ENCODE measurements at regions not wholly inside any gene's neighbourhood (a gene's known extent, or its start where the extent isn't known, plus 50 kb on each side); places are given as distances from the start of the nearest gene placed in this dataset.

GRCh38 chr20:52722926-52723688 is 249.1 kb upstream of the TSHZ2 start:
- no peak for DNase-seq

GRCh38 chr20:52708137-52708536 is 264.0 kb upstream of the TSHZ2 start:
- DNase-seq = no peak

- DNase-seq = no peak
Measured at GRCh38 chr20:52704553-52704952, 267.6 kb upstream of the TSHZ2 start.

- DNase-seq = no peak
Measured at GRCh38 chr20:52688345-52688744, 283.8 kb upstream of the TSHZ2 start.

- no peak for DNase-seq
Measured at GRCh38 chr20:52684905-52685304, 287.3 kb upstream of the TSHZ2 start.

- no peak for DNase-seq
Measured at GRCh38 chr20:52684176-52684575, 288.0 kb upstream of the TSHZ2 start.

GRCh38 chr20:52683761-52684160 is 288.4 kb upstream of the TSHZ2 start:
- DNase-seq = no peak

GRCh38 chr20:52682237-52682636 is 289.9 kb upstream of the TSHZ2 start:
- no peak for DNase-seq

- DNase-seq = no peak
Measured at GRCh38 chr20:52681288-52681687, 290.9 kb upstream of the TSHZ2 start.

GRCh38 chr20:52677216-52677615 is 294.9 kb upstream of the TSHZ2 start:
- DNase-seq = no peak

- no peak for DNase-seq
Measured at GRCh38 chr20:52676283-52676995, 295.7 kb upstream of the TSHZ2 start.

GRCh38 chr20:52675375-52675774 is 296.8 kb upstream of the TSHZ2 start:
- DNase-seq = no peak

- no peak for DNase-seq
Measured at GRCh38 chr20:52668626-52669025, 303.5 kb upstream of the TSHZ2 start.

GRCh38 chr20:52667358-52667757 is 304.8 kb upstream of the TSHZ2 start:
- no peak for DNase-seq

GRCh38 chr20:52665441-52665840 is 306.7 kb upstream of the TSHZ2 start:
- no peak for DNase-seq

- DNase-seq = peak; percentile 88
Measured at GRCh38 chr20:52655395-52655794, 316.8 kb upstream of the TSHZ2 start.

- no peak for DNase-seq
Measured at GRCh38 chr20:52654567-52654966, 317.6 kb upstream of the TSHZ2 start.

GRCh38 chr20:52652271-52652670 is 319.9 kb upstream of the TSHZ2 start:
- DNase-seq = no peak

- DNase-seq = no peak
Measured at GRCh38 chr20:52649727-52650126, 322.4 kb upstream of the TSHZ2 start.

- DNase-seq = no peak
Measured at GRCh38 chr20:52645822-52646221, 326.3 kb upstream of the TSHZ2 start.

- DNase-seq = no peak
Measured at GRCh38 chr20:52643034-52643433, 329.1 kb upstream of the TSHZ2 start.

GRCh38 chr20:52637201-52637600 is 335.0 kb upstream of the TSHZ2 start:
- DNase-seq = no peak

GRCh38 chr20:52631469-52631868 is 340.7 kb upstream of the TSHZ2 start:
- DNase-seq = no peak

- DNase-seq = no peak
Measured at GRCh38 chr20:52630138-52630537, 342.0 kb upstream of the TSHZ2 start.

All from skin of body (tissue), 1 donor.